GM19438 (cell line): ENCODE measurements at regions not wholly inside any gene's neighbourhood (a gene's known extent, or its start where the extent isn't known, plus 50 kb on each side); places are given as distances from the start of the nearest gene placed in this dataset.

ENCODE experiments used
- ATAC-seq: cut with Tn5 transposase; IDR thresholded peaks from one replicate; pipeline ENCODE4 v1.9.1; 2021; ENCODE audit warnings: low read depth; ENCODE audit not compliant: unreplicated experiment

GRCh38 chr9:19947996-19948395 is 159.2 kb upstream of the SLC24A2 start:
- no peak for ATAC-seq

- ATAC-seq = no peak
Observed at GRCh38 chr9:19946441-19947109, 157.7 kb upstream of the SLC24A2 start.

GRCh38 chr9:19941874-19942273 is 153.0 kb upstream of the SLC24A2 start:
- no peak for ATAC-seq

GRCh38 chr9:19940811-19941535 is 152.1 kb upstream of the SLC24A2 start:
- ATAC-seq = no peak

GRCh38 chr9:19939734-19940278 is 151.0 kb upstream of the SLC24A2 start:
- ATAC-seq = no peak

GRCh38 chr9:19938990-19939733 is 150.3 kb upstream of the SLC24A2 start:
- no peak for ATAC-seq

GRCh38 chr9:19937121-19937520 is 148.3 kb upstream of the SLC24A2 start:
- no peak for ATAC-seq

- ATAC-seq = no peak
Observed at GRCh38 chr9:19936598-19936997, 147.8 kb upstream of the SLC24A2 start.

- ATAC-seq = no peak
Observed at GRCh38 chr9:19935422-19935821, 146.6 kb upstream of the SLC24A2 start.

GRCh38 chr9:19934301-19934871 is 145.5 kb upstream of the SLC24A2 start:
- ATAC-seq = no peak

GRCh38 chr9:19931098-19931890 is 142.5 kb upstream of the SLC24A2 start:
- no peak for ATAC-seq

GRCh38 chr9:19927560-19927959 is 138.7 kb upstream of the SLC24A2 start:
- no peak for ATAC-seq

GRCh38 chr9:19926774-19927173 is 137.9 kb upstream of the SLC24A2 start:
- ATAC-seq = no peak

GRCh38 chr9:19925674-19926503 is 137.1 kb upstream of the SLC24A2 start:
- peak; percentile 97 for ATAC-seq

- no peak for ATAC-seq
Observed at GRCh38 chr9:19924080-19924479, 135.2 kb upstream of the SLC24A2 start.

GRCh38 chr9:19922476-19923118 is 133.8 kb upstream of the SLC24A2 start:
- no peak for ATAC-seq

- no peak for ATAC-seq
Observed at GRCh38 chr9:19920401-19920800, 131.6 kb upstream of the SLC24A2 start.

GRCh38 chr9:19918630-19919029 is 129.8 kb upstream of the SLC24A2 start:
- ATAC-seq = no peak

- ATAC-seq = no peak
Observed at GRCh38 chr9:19914044-19914443, 125.2 kb upstream of the SLC24A2 start.
